Hepatocyte (in vitro differentiated cells): ENCODE measurements at regions not wholly inside any gene's neighbourhood (a gene's known extent, or its start where the extent isn't known, plus 50 kb on each side); places are given as distances from the start of the nearest gene placed in this dataset.
"Not testable (repeated sequence)": the region's sequence is repeated elsewhere in the genome, so short reads cannot be mapped to it uniquely, and the experiment has no call there.

Experiments
- DNase-seq: peaks from one replicate; pipeline ENCODE4 v3.0.0-alpha.2; 2016; ENCODE audit warnings: low spot score
- H2AFZ ChIP-seq: fragments of 200-600 bp; sonication (generic); 2 replicates; pipeline ENCODE4 v1.6.0; 2016; ENCODE audit warnings: antibody characterized with exemption, mild to moderate bottlenecking
- H3K27ac ChIP-seq: fragments of 200-600 bp; sonication (generic); 2 replicates; pipeline ENCODE4 v1.5.1; 2016; ENCODE audit warnings: mild to moderate bottlenecking
- H3K27me3 ChIP-seq: fragments of 200-600 bp; sonication (generic); 2 replicates; pipeline ENCODE4 v1.6.1; 2016
- H3K36me3 ChIP-seq: fragments of 200-600 bp; sonication (generic); replicated peaks from 2 replicates; pipeline ENCODE4 v1.5.1; 2016; ENCODE audit warnings: low read depth; ENCODE audit not compliant: insufficient read depth
- H3K4me1 ChIP-seq: fragments of 200-600 bp; sonication (generic); 2 replicates; pipeline ENCODE4 v1.5.1; 2016; ENCODE audit warnings: mild to moderate bottlenecking, moderate library complexity; ENCODE audit not compliant: insufficient read depth
- H3K4me2 ChIP-seq: fragments of 200-600 bp; sonication (generic); 2 replicates; pipeline ENCODE4 v1.6.0; 2016
- H3K4me3 ChIP-seq: fragments of 200-600 bp; sonication (generic); 2 replicates; pipeline ENCODE4 v1.5.1; 2016; ENCODE audit warnings: mild to moderate bottlenecking
- H3K79me2 ChIP-seq: fragments of 200-600 bp; sonication (generic); 2 replicates; pipeline ENCODE4 v1.6.0; 2017; ENCODE audit warnings: mild to moderate bottlenecking
- H3K9me2 ChIP-seq: fragments of 200-600 bp; sonication (generic); replicated peaks from 2 replicates; pipeline ENCODE4 v1.6.0; 2017; ENCODE audit warnings: mild to moderate bottlenecking; ENCODE audit not compliant: insufficient read depth
- H3K9me3 ChIP-seq: fragments of 200-600 bp; sonication (generic); 2 replicates; pipeline ENCODE4 v1.5.1; 2016; ENCODE audit warnings: low read depth, mild to moderate bottlenecking
- H4K20me1 ChIP-seq: fragments of 200-600 bp; sonication (generic); 2 replicates; pipeline ENCODE4 v1.6.0; 2016; ENCODE audit warnings: mild to moderate bottlenecking; ENCODE audit not compliant: insufficient read depth, poor library complexity, severe bottlenecking
- EZH2 ChIP-seq: fragments of 200-600 bp; sonication (generic); IDR thresholded peaks from 2 replicates; pipeline ENCODE4 v1.6.1; 2016; ENCODE audit warnings: antibody characterized with exemption, mild to moderate bottlenecking, borderline replicate concordance
- EZH2phosphoT487 ChIP-seq: fragments of 200-600 bp; sonication (generic); IDR thresholded peaks from one replicate; pipeline ENCODE4 v1.6.1; 2018; ENCODE audit warnings: antibody characterized with exemption, mild to moderate bottlenecking, low read depth, moderate library complexity; ENCODE audit not compliant: unreplicated experiment, severe bottlenecking
- whole genome bisulfite sequencing: methylation state at CpG from one replicate; pipeline ENCODE4 v1.1.6; 2016; ENCODE audit warnings: low lambda C conversion rate; ENCODE audit errors: missing lambda C conversion rate; 5-methylcytosine and 5-hydroxymethylcytosine counted together
- TF ChIP-seq, protein P1 (sequence below): fragments of 200-600 bp; sonication (generic); IDR thresholded peaks from 2 replicates; pipeline ENCODE4 v1.5.1; 2016; ENCODE audit warnings: antibody characterized with exemption, mild to moderate bottlenecking; ENCODE audit not compliant: poor library complexity

DNA sequence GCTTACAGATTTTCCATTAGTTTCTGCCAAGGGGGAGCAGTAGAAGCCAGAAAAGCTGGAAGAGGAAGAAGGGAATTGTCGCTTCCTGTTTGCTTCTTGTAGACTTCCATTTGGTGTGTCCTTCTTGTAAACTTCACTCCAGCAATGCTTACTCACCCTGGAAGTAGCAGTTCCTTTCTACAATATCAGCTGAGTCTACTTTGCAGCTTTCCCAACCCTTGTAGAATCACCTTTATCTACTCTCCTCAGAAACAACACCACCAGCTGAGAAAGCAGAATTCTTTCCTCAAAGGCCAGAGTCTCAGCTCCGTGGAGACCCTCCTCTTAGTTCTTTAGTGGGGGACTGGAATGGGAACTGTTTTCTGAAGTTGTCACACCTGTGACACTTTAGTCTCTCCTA lies 1136.7 kb upstream of the TMPRSS15 start:
- 82% methylated on average over 2 of the region's 2 CpGs for WGBS

DNA sequence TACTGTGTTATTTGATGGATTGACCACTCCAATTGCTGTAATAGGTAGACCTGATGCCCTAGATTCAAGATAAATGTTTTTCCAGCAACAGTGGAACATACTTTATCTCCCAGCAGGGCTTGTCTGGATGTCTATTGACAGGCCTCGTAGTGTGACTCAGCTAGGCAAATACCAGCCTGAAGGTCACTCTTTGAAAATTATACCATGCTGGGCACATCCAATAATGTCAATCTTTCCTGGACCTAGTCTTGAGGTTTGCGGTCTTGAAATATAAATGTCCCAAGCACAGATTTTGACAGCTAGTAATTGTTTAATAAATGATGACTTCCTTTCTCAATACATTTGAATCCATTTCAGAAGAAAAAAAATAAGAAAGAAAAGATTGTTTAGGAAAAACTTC lies 1138.0 kb upstream of the TMPRSS15 start:
- no peak for TF ChIP-seq EZH2phosphoT487
- DNase-seq = peak; percentile 12
- Histone ChIP-seq H4K20me1 (no peaks in the 10 kb centered on the region), H3K9me3 (no peaks in the 10 kb centered on the region), H3K27me3 (no peaks in the 10 kb centered on the region), H3K79me2 (no peaks in the 10 kb centered on the region), H3K4me3 (no peak overlapping the region), H3K9me2 (no peaks in the 10 kb centered on the region), H3K4me2 (no peak overlapping the region), H3K4me1 (no peaks in the 10 kb centered on the region), H2AFZ (no peak overlapping the region), H3K27ac (no peak overlapping the region), H3K36me3 (no peaks in the 10 kb centered on the region)
- WGBS = 49% methylated on average over 2 of the region's 2 CpGs

More for the DNA sequence above, 1136.7 kb upstream of the TMPRSS15 start:
- H3K9me3 ChIP-seq = no peaks in the 10 kb centered on the region
- H4K20me1 ChIP-seq = no peaks in the 10 kb centered on the region
- no peak overlapping the region for H3K4me2 ChIP-seq
- no peak overlapping the region for H3K4me3 ChIP-seq
- DNase-seq = no peak
- TF ChIP-seq EZH2 (no peak), EZH2phosphoT487 (no peak)
- TF ChIP-seq, protein P1, sequence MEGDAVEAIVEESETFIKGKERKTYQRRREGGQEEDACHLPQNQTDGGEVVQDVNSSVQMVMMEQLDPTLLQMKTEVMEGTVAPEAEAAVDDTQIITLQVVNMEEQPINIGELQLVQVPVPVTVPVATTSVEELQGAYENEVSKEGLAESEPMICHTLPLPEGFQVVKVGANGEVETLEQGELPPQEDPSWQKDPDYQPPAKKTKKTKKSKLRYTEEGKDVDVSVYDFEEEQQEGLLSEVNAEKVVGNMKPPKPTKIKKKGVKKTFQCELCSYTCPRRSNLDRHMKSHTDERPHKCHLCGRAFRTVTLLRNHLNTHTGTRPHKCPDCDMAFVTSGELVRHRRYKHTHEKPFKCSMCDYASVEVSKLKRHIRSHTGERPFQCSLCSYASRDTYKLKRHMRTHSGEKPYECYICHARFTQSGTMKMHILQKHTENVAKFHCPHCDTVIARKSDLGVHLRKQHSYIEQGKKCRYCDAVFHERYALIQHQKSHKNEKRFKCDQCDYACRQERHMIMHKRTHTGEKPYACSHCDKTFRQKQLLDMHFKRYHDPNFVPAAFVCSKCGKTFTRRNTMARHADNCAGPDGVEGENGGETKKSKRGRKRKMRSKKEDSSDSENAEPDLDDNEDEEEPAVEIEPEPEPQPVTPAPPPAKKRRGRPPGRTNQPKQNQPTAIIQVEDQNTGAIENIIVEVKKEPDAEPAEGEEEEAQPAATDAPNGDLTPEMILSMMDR = no peak
- no peaks in the 10 kb centered on the region for H3K4me1 ChIP-seq
- H2AFZ ChIP-seq = peak overlapping the region; percentile 19
- H3K27me3 ChIP-seq = no peaks in the 10 kb centered on the region
- no peaks in the 10 kb centered on the region for H3K36me3 ChIP-seq
- no peaks in the 10 kb centered on the region for H3K9me2 ChIP-seq
- H3K79me2 ChIP-seq = no peaks in the 10 kb centered on the region
- no peak overlapping the region for H3K27ac ChIP-seq

DNA sequence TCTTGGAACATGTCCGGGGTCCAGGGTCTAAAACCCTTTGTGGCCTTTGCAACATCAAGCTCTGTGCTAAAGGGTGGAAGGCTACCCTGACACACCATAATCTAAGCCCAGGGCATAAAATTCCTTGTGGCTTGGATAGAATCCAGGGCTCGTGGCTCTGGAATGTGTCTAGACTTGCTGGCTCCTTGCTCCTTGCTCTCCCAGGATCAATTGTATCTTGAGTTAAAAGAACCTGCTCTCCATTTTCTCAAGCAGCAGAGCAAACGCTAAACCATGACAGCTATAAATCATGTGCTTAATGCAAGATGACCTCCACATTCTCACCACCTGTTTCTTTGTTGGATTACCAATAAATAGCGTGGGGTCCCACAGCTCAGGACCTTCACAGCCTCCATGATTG lies 1140.9 kb upstream of the TMPRSS15 start:
- WGBS = 69% methylated on average over 4 of the region's 4 CpGs
- not testable (repeated sequence) for H3K4me3 ChIP-seq, H3K9me2 ChIP-seq, H3K27me3 ChIP-seq, H2AFZ ChIP-seq, H3K4me2 ChIP-seq, H3K27ac ChIP-seq, H3K4me1 ChIP-seq, H4K20me1 ChIP-seq, H3K79me2 ChIP-seq, H3K36me3 ChIP-seq, H3K9me3 ChIP-seq, DNase-seq

DNA sequence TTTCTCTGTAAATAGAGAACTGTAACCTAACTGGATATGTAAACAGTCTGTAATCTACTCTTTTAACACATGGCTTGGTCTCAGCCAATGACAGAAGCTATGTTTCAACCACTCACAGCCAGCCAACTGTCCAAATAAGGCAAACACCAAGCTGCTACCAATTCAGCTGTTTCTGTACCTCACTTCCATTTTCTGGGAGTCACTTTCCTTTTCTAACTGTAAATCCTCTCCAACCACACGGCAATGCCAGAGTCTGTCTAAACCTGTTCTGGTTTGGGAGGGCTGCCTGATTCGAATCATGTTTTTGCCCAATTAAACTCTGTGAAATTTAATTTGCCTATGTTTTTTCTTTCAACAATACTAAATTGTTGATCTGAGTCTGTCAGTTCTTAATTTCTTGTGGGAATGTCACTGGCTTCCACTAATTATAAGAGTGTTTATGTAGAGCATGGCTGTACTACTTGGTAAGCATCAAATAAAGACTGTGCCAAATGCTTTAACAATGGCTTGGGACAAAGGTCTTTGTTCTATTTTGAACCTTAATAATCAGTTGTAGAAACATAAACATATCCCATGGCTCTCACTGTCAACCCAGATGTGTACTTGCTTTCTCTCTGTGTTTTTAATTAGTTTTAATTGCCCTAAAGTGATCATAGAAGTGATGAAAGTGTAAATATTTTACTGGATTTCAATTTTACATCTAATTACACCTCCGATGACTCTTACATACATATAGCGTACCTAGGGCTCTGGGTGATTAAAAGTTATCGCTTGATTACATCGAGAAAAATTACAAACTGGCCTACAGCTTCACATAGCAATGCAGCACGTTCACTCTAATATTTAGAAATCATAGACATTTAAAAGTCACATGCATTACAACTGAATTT lies 1144.6 kb upstream of the TMPRSS15 start:
- Histone ChIP-seq H3K4me2 (no peak overlapping the region), H3K4me3 (no peak overlapping the region), H3K27me3 (no peaks in the 10 kb centered on the region), H3K79me2 (no peaks in the 10 kb centered on the region), H3K36me3 (no peaks in the 10 kb centered on the region), H4K20me1 (no peaks in the 10 kb centered on the region), H3K4me1 (no peaks in the 10 kb centered on the region), H3K9me3 (no peaks in the 10 kb centered on the region), H3K27ac (no peak overlapping the region), H3K9me2 (no peaks in the 10 kb centered on the region), H2AFZ (no peak overlapping the region)
- WGBS = 86% methylated on average over 7 of the region's 7 CpGs
- TF ChIP-seq, protein P1 = no peak
- TF ChIP-seq EZH2 = no peak
- no peak for TF ChIP-seq EZH2phosphoT487
- no peak for DNase-seq
